OCI-LY1 (cell line): ENCODE measurements at regions not wholly inside any gene's neighbourhood (a gene's known extent, or its start where the extent isn't known, plus 50 kb on each side); places are given as distances from the start of the nearest gene placed in this dataset.

Experiments used
- H2AFZ ChIP-seq: fragments of 200-600 bp; sonication (generic), shearing (Covaris generic); 2 replicates; pipeline ENCODE4 v1.6.0; 2014; ENCODE audit warnings: antibody characterized with exemption, mild to moderate bottlenecking, low read length
- H3F3A ChIP-seq: fragments of 200-600 bp; sonication (generic), shearing (Covaris generic); 2 replicates; pipeline ENCODE4 v1.6.0; 2014; ENCODE audit warnings: mild to moderate bottlenecking, antibody characterized with exemption, low read length, moderate library complexity; ENCODE audit not compliant: insufficient read depth
- H3K27ac ChIP-seq: fragments of 200-600 bp; sonication (generic); 2 replicates; pipeline ENCODE4 v1.5.1; 2014; ENCODE audit warnings: low read length, mixed run types, mild to moderate bottlenecking, low read depth; ENCODE audit not compliant: poor library complexity, severe bottlenecking
- H3K27me3 ChIP-seq: fragments of 200-600 bp; sonication (generic); 2 replicates; pipeline ENCODE4 v1.6.0; 2014; ENCODE audit warnings: antibody characterized with exemption, mild to moderate bottlenecking, low read length, moderate library complexity; ENCODE audit not compliant: insufficient read depth
- H3K36me3 ChIP-seq: fragments of 200-600 bp; sonication (generic); 2 replicates; pipeline ENCODE4 v1.6.1; 2014; ENCODE audit warnings: mild to moderate bottlenecking, antibody characterized with exemption, low read length, moderate library complexity, mixed read lengths; ENCODE audit not compliant: insufficient read depth
- H3K4me1 ChIP-seq: fragments of 200-600 bp; sonication (generic); 2 replicates; pipeline ENCODE4 v1.5.1; 2014; ENCODE audit warnings: mild to moderate bottlenecking, low read length, moderate library complexity; ENCODE audit not compliant: insufficient read depth, severe bottlenecking
- H3K4me2 ChIP-seq: fragments of 200-600 bp; sonication (generic), shearing (Covaris generic); 2 replicates; pipeline ENCODE4 v1.6.1; 2014; ENCODE audit warnings: low read length
- H3K4me3 ChIP-seq: fragments of 200-600 bp; sonication (generic); 2 replicates; pipeline ENCODE4 v1.5.1; 2014; ENCODE audit warnings: low read length, low read depth, mild to moderate bottlenecking, mixed read lengths; ENCODE audit not compliant: poor library complexity, severe bottlenecking
- H3K79me2 ChIP-seq: fragments of 200-600 bp; shearing (Covaris generic); 2 replicates; pipeline ENCODE4 v1.6.1; 2016; ENCODE audit warnings: mixed run types, low read length, mixed read lengths; ENCODE audit not compliant: insufficient read depth
- H3K9ac ChIP-seq: fragments of 200-600 bp; sonication (generic), shearing (Covaris generic); 2 replicates; pipeline ENCODE4 v1.6.1; 2014; ENCODE audit warnings: mild to moderate bottlenecking, low read length, mixed read lengths
- H3K9me2 ChIP-seq: fragments of 200-600 bp; sonication (generic), shearing (Covaris generic); 2 replicates; pipeline ENCODE4 v1.6.1; 2014; ENCODE audit warnings: low read depth, mild to moderate bottlenecking, low read length, mixed read lengths
- H3K9me3 ChIP-seq: fragments of 200-600 bp; shearing (Covaris generic); 2 replicates; pipeline ENCODE4 v1.6.1; 2014; ENCODE audit warnings: low read length, mixed read lengths
- H4K20me1 ChIP-seq: fragments of 200-600 bp; sonication (generic), shearing (Covaris generic); 2 replicates; pipeline ENCODE4 v1.6.0; 2016; ENCODE audit warnings: mild to moderate bottlenecking, low read length; ENCODE audit not compliant: insufficient read depth
- CTCF ChIP-seq: fragments of 200-600 bp; sonication (generic), shearing (Covaris generic); IDR thresholded peaks from 2 replicates; pipeline ENCODE4 v1.5.1; 2017; ENCODE audit warnings: mild to moderate bottlenecking, antibody characterized with exemption, low read length, moderate library complexity, mixed read lengths
- EZH2 ChIP-seq: fragments of 200-600 bp; sonication (generic), shearing (Covaris generic); IDR thresholded peaks from 2 replicates; pipeline ENCODE4 v1.8.0; 2017; ENCODE audit warnings: borderline replicate concordance, mixed run types, mild to moderate bottlenecking, antibody characterized with exemption, low read length, moderate library complexity, mixed read lengths

- Histone ChIP-seq H3K4me3 (no peak overlapping the region), H3K9me2 (no peaks in the 10 kb centered on the region), H2AFZ (no peak overlapping the region), H3K27me3 (peaks cover 3% of the 10 kb centered on the region; the same call in 1 of the 2 replicates), H3K27ac (no peak overlapping the region), H4K20me1 (no peaks in the 10 kb centered on the region), H3K9ac (no peak overlapping the region), H3K79me2 (no peaks in the 10 kb centered on the region), H3K4me1 (no peaks in the 10 kb centered on the region), H3K36me3 (no peaks in the 10 kb centered on the region), H3F3A (no peaks in the 10 kb centered on the region), H3K4me2 (no peak overlapping the region), H3K9me3 (no peaks in the 10 kb centered on the region)
- TF ChIP-seq CTCF (no peak), EZH2 (no peak)
Observed at GRCh38 chr17:31695456-31696090, 163.5 kb downstream of the COPRS start.

GRCh38 chr17:31693433-31694220, 165.4 kb downstream of the COPRS start:
- Histone ChIP-seq H2AFZ (no peak overlapping the region), H3K4me2 (no peak overlapping the region), H3F3A (no peaks in the 10 kb centered on the region), H3K4me3 (no peak overlapping the region), H3K27ac (no peak overlapping the region), H3K9me3 (no peaks in the 10 kb centered on the region), H3K36me3 (no peaks in the 10 kb centered on the region), H3K79me2 (no peaks in the 10 kb centered on the region), H3K9ac (no peak overlapping the region), H3K9me2 (no peaks in the 10 kb centered on the region), H3K27me3 (peaks cover 3% of the 10 kb centered on the region; the same call in 1 of the 2 replicates), H4K20me1 (no peaks in the 10 kb centered on the region), H3K4me1 (no peaks in the 10 kb centered on the region)
- TF ChIP-seq CTCF = no peak
- no peak for TF ChIP-seq EZH2

GRCh38 chr17:31692632-31693031, 166.4 kb downstream of the COPRS start:
- Histone ChIP-seq H3F3A (no peaks in the 10 kb centered on the region), H3K4me3 (no peak overlapping the region), H3K79me2 (no peaks in the 10 kb centered on the region), H3K9me3 (no peaks in the 10 kb centered on the region), H3K36me3 (no peaks in the 10 kb centered on the region), H2AFZ (no peak overlapping the region), H3K9me2 (no peaks in the 10 kb centered on the region), H3K27ac (no peak overlapping the region), H4K20me1 (no peaks in the 10 kb centered on the region), H3K27me3 (peaks cover 3% of the 10 kb centered on the region; the same call in 1 of the 2 replicates), H3K4me1 (no peaks in the 10 kb centered on the region), H3K9ac (no peak overlapping the region), H3K4me2 (no peak overlapping the region)
- TF ChIP-seq EZH2 (no peak), CTCF (no peak)
